ENCODE measurements at regions not wholly inside any gene's neighbourhood (a gene's known extent, or its start where the extent isn't known, plus 50 kb on each side); places are given as distances from the start of the nearest gene placed in this dataset.

GRCh38 chr18:76622651-76623050 lies 127.6 kb upstream of the ZNF516 start:
- TF ChIP-seq CTCF (IDR thresholded peaks at IDR 0.05) (no peak), ZFX (IDR thresholded peaks at IDR 0.05; ENCODE audit: borderline replicate concordance) (no peak)
